ENCODE measurements at regions not wholly inside any gene's neighbourhood (a gene's known extent, or its start where the extent isn't known, plus 50 kb on each side); places are given as distances from the start of the nearest gene placed in this dataset.

DNA sequence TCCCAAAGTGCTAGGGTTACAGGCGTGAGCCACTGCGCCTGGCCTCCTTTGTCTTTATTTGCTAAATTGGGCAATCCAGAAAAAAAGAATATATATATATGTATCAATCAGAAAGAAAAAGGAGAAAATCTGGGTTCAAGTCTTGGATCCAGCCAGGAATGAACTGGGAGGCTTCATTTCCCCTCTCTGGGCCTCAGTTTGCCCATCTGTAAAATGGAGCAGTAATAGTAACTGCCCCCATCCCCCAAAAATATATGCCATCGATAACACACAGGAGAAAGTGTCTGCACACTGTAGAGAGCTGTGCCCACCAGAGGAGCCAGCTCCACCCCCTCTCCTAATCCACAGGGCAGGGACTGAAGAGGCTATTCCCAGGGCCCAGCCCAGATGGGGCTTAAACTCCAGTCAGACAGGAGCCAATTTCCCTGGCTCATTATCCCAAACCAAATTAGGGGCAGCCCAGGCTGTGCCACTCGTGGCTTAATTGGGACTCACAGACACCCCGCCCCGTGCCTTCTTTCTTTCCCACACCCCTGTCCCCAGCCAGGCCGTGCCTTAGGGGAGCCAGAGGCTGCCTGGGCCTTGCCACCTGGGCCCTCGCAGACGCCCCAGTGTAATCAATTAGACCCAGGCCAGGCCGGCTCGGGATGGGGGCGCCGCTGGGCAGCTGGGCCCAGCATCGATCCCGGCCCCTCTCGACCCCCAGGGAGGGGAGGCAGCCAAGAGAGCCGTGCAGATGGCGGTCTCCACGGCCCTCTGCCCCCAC is 171.5 kb downstream of the MN1 start:
- in situ Hi-C loops (cut with MboI; ENCODE audit: low pct_unique_long_range_greater_than_20kb, low sequenced_read_pairs), result no loop called here
- DNase-seq, result no peak

DNA sequence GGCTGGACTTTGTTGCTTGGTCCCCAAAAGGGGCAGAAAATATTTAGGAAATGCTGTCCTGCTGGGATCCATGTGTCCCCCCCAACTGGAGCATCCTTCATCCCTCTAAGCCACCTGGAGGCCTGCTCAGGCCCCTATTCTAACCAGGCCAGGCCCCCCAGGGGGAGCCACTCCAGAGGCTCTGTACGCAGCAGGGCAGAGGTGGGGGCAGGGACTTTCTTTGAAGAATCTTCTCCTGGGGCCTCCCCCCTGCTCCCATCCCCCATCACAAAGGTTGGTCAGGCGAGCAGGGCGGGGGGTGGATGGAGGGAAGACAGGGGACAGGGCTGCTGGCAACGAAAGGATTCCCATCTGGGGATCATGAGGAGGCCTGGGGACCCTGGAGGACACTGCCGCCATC is 170.8 kb downstream of the MN1 start:
- DNase-seq, result no peak
- in situ Hi-C loops (cut with MboI; ENCODE audit: low pct_unique_long_range_greater_than_20kb, low sequenced_read_pairs), result no loop called here

DNA sequence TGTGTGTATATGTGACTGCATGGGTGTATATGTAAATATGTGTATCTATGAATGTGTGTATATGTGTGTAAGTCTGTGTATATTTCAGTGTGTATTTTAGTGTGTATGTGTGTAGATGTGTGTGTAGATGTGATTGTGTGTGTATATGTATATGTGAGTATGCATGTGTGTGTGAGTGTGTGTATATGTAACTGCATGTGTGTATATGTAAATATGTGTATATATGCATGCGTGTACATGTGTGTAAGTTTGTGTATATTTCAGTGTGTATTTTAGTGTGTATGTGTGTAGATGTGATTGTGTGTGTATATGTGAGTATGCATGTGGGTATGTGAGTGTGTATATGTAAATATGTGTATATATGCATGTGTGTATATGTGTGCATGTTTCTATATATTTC is 169.9 kb downstream of the MN1 start:
- DNase-seq, result no peak
- in situ Hi-C loops (cut with MboI; ENCODE audit: low pct_unique_long_range_greater_than_20kb, low sequenced_read_pairs), result no loop called here

DNA sequence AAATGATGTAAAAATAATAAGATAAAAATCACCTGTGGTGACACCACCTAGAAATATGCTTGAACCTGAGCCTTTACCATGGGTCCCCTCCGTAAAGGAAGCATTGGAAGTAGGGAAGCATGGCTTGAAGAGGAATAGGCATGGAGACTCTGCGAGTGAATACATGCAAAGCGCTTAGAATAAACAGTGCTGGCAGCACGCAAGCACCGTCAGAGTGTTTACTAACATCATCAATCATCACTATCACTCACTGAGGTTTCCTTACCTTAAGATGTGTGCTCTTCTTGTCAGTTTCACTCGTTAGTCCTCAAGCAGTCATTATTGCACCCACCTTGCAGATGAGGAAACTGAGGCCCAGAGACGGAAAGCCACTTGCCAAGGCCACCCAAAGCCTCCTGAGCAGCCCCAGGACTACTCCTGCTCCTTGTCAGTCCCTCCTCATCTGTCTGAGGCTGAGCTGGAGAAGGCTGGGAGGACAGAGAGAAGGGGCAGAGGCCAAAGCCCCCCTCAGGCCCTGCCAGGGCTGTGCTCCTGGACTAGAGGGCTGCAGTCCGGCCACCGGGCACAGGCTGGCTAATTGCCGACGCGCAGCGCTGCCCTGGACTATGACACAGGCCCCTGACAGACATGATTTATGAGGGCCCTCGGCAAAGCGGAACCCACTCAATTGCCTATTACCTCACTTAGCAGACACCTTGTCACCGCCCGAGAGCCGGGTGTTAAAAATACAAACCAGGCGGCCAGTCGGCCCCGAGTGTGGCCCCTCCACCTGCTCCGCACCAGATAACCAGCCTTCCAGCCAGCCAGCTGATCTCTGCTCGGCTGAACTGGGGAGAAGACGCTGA is 168.9 kb downstream of the MN1 start:
- DNase-seq, result peak; percentile 25
- in situ Hi-C loops (cut with MboI; ENCODE audit: low pct_unique_long_range_greater_than_20kb, low sequenced_read_pairs), result no loop called here

DNA sequence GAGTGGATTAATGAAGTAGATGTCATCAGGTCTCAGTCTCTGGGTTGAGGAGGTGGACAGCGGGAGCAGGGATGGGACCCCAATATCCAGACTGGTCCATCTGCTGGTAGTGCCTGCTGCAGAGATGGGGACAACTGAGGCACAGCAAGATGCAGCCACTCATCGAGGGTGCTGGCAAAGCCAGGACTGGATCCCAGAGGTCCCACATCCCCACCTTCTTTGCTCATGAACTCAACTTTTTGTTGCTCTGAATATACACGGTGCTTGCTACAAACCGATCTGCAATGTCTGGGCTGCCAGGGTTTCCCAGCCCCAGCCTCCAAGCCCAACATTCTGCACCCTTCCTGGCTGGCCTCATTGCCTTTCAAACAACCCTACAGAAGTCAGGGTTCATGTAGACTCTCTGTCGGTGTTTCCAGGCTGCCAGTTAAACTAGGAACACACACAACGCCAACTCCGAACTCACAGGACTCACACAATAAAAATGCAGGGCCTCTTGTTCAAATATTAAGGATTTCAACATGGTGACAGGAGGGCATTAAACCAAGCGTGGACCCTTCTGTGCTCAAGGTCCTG is 168.2 kb downstream of the MN1 start:
- in situ Hi-C loops (cut with MboI; ENCODE audit: low pct_unique_long_range_greater_than_20kb, low sequenced_read_pairs), result no loop called here
- no peak for DNase-seq

DNA sequence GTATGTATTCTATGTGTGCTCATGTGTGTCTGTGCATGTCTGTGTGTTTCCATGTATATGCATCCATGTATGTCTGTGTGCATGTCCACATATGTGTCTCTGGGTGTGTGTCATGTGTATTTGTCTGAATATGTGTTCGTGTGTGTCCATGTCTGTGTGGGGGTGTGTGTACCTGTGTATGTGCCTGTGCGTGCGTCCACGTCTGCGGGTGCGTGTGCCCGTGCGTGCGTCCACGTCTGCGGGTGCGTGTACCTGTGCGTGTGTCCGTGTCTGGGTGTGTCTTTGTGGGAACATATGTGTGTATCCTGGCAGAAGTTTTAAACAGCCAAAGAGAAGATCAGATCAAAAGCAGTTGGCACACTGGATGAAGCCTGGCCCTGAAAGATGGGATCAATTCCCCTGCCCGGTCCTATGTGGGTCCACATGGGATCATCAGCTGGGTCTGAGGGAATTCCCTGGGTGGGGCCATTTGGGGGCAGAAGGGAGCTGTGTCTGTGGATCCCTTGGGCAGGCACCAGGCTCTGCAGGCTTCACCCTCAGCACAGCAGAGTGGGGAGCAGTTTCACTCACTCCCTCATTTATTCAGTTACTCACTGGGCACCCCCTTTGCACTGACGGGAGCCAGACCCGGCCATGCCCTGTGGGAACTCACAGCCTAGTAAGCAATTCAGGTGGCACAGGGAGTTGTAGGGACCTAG is 167.4 kb downstream of the MN1 start:
- no peak for DNase-seq
- in situ Hi-C loops (cut with MboI; ENCODE audit: low pct_unique_long_range_greater_than_20kb, low sequenced_read_pairs), result no loop called here

DNA sequence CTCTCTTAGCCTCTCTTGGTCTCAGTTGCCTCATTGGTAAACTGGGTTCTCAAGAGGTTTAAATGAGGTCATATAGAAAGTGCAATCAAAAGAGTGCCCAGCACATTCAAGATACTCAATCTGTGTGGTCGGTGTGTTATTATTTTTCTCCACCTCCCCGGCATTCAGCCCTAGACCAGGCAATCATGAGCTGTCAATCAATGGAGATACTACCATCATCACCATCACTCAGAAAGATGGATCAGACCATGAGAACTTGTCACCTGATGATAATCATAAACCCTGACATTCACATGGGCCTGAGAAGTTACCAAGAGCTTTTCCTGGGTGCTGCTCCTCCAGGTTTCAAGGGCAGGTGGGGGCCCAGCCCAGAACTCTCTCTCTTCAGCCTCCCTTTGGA is 166.1 kb downstream of the MN1 start:
- in situ Hi-C loops (cut with MboI; ENCODE audit: low pct_unique_long_range_greater_than_20kb, low sequenced_read_pairs), result no loop called here
- no peak for DNase-seq

DNA sequence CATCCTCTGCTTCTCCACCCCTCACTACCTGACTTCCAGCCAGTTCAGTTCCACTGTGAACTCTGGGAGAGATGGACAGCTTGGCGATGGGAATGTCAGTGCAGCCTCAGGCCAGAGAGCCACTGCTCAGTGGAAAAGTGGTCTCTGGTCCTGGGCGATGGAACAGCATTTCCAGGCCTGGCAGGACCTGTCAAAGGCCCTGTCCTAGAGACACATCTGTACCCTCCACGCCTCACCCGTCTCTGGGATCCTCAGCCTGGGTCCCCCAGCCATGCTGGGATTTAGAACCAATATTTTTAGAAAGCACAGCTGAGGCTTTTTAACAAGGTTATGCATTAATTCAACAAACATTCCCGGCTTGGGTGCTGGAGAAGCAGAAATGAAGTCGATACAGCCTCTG is 165.7 kb downstream of the MN1 start:
- in situ Hi-C loops (cut with MboI; ENCODE audit: low pct_unique_long_range_greater_than_20kb, low sequenced_read_pairs), result no loop called here
- no peak for DNase-seq

DNA sequence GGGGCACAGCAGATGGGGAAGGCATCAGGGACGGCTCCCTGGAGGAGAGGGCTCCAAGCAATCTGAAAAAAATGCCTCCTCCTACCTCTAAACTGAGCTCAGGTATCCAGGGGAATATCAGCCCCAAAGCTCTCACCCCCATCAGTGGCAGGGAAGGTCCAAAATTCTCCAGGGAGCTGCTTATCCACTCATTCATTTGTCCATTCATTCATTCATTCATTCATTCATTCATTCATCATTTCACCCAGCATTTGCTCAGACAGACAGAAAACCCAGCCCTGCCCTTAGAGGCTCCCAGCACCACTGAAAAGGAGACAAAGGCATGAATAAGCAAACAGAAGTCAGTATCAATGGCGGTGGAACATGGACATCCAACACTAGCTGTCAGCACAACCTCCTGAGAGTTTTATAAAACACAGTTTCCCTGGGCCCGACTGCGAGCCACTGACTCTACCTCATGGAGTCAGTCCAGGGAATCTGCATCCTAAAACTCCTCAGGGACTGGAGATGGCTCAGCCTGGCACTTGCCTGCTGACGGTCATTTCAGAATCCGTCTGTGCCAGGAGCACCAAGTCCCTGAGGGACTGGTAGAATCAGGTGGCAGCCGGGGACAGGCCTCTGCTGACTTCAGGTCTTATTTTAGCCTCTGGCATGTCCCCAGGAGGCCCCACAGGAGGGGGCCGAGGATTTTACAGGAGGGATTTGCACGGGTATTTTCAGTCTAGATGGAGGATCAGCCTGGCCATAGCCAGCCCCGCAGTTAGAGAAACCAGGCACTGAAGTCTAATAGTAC is 164.6 kb downstream of the MN1 start:
- in situ Hi-C loops (cut with MboI; ENCODE audit: low pct_unique_long_range_greater_than_20kb, low sequenced_read_pairs), result no loop called here
- no peak for DNase-seq

DNA sequence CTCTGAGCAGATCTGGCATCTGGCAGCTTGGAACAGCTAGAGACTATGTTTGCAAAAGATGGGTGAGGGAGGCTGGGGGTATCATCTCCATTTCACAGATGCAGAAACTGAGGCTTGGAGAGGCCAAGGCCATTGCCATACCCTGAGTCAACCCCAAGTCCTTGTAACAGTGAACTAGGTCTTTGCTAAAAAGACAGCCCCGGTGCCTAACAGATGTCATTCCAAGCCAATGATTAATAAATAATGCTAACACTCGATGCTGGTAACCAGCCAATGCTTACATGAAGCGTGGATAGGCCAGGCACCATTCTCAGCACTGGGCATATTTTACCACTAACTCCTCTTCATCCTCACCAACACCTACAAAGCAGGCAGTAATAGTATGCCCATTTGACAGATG is 164.0 kb downstream of the MN1 start:
- DNase-seq, result no peak
- in situ Hi-C loops (cut with MboI; ENCODE audit: low pct_unique_long_range_greater_than_20kb, low sequenced_read_pairs), result no loop called here

DNA sequence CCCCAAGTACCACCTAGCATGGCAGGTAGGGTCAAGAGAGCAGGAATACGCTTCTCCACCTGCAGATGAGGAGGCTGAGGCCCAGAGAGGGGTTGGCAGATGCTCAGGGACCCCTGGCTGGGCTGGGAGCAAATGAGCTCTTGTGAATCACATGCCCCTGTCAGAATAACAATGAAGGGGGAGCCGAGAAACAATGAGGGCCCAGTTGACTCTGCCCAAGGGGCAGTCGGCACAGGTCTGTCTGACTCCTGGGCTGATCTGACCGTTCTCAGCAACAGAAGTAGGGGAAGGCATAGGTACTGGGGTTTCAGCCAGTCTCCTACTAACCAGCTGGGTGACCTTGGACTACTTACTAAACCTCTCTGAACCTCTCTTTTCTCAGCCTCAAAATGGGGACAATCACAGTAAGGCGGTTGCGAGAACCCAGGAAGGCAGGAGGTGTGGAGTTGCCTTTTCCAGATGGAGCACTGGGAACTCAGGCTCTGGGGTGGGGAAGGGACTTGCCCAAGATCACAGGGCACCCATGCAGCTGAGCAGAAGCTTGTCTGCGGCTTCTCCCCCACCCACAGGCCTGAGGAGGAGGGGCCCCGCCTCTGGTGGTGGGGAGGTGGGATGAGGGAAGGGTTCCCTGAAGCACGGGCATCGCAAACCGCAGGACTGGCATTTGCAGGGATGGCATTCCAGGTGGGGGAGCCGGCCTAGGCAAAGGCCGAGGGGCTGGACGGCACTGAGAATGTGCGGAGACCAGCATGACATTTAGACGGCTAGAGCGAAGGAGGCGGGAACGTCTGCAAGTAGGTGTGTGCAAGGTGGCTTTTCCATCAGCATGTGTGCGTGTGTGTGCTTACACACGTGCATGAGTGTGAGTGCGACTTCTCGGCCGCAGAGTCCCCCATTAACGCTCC is 163.0 kb downstream of the MN1 start:
- no peak for DNase-seq
- in situ Hi-C loops (cut with MboI; ENCODE audit: low pct_unique_long_range_greater_than_20kb, low sequenced_read_pairs), result no loop called here

DNA sequence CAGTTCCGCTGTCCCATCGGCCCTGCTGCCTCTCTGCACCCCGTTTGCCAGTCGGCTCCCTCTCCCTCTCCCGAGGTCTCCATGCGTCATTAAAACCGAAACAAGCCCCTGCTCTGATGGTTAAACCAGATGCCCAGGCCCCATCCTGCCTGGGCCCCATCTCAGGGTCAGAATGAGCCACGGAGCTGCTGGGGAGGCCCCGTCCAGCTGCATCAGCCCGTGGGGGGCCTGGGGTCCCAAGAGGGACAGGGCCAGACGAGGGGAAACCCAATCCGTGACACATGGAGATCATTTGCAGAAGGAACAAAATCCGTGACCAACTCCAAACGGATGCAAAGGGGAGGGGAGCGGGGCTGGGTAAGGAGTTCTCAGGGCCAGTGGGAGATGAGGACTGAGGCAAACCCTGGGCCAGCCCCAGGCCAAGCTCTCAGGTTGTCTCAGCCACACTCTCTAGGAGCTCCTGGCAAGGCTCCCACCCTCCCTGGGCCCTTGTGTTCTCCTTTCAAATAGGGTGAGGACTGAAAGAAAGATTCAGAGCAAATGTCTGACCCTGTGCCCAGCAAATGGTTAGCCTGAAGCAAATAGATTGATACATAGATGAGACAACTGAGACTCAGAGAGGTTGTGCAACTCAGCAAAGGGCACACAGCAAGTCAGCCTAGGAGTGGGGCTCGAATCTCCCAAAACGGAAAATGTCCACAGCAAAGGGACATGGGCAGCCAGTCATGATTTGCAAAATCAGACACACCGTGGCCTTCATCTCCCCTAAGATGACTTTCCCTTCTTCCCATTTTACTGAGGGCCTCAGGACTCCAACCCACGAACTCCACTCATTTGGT is 162.1 kb downstream of the MN1 start:
- in situ Hi-C loops (cut with MboI; ENCODE audit: low pct_unique_long_range_greater_than_20kb, low sequenced_read_pairs), result no loop called here
- DNase-seq, result no peak

DNA sequence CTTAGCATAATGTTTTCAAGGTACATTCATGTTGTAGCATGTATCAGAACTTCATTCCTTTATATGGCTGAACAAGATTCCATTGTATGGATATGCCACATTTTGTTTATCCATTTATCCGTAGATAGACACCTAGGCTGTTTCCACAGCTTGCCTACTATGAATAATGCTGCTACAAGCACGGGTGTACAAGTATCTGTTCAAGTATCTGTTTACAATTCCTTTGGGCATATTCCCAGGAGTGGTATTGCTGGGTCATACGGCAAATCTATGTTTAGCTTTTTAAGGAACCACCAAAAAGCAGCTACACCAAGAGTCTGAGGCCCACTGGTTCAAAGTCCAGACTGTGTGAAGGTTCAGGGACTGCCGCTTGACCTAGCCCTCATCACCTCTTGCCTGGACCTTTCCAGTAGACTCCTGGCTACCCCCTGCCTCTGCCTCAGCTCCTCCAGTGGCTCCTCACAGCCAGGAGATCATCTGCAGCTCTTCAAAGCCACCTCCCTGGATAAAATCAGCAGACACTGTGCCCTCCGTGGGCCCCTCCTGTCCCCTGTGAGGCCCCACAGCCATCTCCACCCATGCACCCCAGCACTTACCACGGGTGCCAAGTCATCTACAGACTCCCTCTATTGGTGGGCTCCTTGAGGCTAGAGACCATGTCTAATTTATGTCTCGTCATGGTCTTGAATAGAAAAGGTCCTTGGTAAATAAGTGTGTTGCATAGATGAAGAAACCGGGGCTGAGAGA is 160.3 kb downstream of the MN1 start:
- no peak for DNase-seq
- in situ Hi-C loops (cut with MboI; ENCODE audit: low pct_unique_long_range_greater_than_20kb, low sequenced_read_pairs), result no loop called here

DNA sequence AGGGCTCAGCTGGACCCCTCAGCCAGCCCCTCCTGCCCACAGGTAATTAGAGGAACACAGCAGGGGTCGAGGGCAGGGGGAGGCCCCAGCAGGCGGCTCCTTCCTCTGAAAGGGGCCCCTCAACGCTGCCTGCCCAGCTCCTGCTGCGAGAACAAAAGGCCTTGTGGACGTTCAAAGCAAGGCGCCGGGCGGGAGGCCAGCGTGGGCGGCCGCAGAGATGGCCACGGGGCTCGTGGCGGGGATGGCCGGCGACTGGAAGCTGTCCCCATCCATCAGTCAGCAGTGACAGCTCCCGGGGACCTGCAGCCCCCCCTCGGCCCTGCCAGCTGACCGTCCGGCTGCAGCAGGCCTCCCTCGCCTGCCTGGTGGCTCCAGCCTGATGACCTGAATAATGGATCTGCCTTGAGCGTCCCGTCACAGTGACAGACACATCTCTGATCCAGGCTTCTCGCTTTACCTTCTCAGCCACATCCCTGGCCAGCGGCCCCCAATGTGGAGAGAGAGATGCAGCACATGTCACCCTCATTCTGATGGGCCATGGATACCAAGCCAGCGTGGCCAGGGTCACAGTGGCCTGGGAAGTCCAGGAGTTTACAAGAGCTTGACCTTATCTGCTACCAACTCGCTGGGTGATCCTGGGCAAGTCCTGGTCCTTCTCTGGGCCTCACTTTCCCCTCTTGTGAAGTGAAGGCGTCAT is 159.3 kb downstream of the MN1 start:
- DNase-seq, result no peak
- in situ Hi-C loops (cut with MboI; ENCODE audit: low pct_unique_long_range_greater_than_20kb, low sequenced_read_pairs), result no loop called here

DNA sequence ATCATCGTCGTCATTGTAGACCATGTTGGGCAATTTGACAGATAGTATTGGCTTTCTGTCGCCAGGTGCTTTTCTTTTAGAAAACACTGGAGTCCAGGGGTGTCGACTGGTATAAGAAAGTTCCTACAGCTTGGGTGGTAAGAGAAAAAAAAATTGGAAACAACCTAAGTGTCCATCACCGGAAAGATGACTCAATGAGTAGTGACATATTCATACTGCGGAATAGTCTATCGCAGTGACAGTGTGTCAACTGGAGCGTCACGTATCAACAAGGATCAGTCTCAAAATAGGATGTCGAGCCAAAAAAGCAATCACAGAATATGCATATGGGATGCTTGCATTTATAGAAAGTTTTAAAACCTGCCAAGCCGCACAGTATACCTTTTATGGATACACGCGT is 157.6 kb downstream of the MN1 start:
- in situ Hi-C loops (cut with MboI; ENCODE audit: low pct_unique_long_range_greater_than_20kb, low sequenced_read_pairs), result no loop called here
- no peak for DNase-seq

DNA sequence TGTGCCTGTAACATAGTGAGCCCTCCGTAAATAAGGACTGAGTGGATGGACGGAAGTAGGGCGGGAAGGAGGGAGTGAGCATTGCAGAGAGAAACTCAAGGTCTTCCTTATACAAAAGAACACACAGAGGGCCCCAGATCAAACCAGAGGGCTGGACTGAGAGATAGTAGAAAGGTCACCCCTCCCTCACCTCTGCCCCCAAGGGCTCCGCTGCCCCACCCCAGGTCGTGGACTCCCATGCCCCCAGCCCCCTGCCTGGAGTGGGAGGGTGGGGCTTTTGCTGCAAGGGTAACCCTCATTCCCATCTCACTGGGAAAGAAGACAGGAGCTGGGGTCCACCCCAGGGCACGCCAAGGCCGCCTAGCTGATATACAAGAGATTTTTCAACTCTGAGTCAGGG is 157.0 kb downstream of the MN1 start:
- no peak for DNase-seq
- in situ Hi-C loops (cut with MboI; ENCODE audit: low pct_unique_long_range_greater_than_20kb, low sequenced_read_pairs), result no loop called here
